ENCODE measurements at regions not wholly inside any gene's neighbourhood (a gene's known extent, or its start where the extent isn't known, plus 50 kb on each side); places are given as distances from the start of the nearest gene placed in this dataset.

DNA sequence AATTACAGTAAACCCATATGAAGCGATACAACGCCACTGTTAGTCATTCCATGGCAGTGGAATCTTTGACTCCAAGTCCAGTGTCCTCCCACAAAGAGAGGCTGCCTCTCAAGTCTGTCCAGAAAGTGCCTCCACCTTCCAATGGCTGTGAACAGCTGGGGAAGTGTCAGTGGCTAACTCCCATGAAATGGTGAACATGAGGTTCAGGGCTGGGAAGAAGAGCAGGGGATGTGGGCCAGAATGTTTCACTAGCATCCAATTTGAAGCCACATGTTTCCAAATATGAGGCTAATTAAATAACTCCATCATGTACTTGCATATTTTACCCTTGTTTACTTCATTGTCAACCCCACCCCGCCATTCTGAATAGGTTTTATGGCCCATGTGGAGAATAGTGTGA lies 53.1 kb upstream of the CHST15 start:
- DNase-seq (ENCODE audit: low spot score) = no peak

DNA sequence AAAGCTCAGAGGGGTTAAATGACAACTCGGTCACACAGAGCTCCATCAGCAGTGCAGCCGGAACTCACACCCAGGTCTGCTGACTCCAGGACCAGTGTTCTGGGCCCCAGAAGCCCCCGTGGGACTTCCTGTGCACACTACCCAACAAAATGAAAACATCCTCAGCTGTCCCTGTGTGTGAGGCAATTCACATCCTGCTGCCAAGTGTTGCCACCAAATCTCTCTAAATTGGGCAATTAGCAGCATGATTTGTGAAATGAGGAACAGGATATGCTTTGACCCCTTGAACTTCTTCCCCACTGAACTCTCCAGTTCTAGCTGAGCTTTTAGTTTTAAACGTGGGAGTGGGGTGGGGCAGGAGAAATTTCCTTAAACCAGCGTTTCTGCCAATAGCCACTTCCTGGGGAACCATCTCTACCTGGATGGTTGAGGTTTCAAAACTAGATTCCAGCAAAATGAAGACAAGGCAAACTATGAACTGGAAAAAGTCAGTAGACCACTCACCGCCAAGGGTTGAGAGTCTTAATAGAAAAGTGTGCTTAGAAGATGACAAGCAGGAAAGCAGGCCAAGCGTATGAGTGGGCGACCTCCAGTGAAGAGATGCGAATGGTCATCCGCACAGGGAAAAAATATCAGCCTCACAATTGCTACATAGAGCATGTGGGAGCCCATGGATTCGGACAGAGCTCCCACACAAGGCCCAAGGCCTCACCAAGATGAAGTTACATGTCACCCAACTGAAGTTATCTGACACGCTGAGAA lies 51.9 kb upstream of the CHST15 start:
- no peak for DNase-seq (ENCODE audit: low spot score)

GRCh38 chr10:124144536-124144935 lies 51.1 kb upstream of the CHST15 start:
- DNase-seq (ENCODE audit: low spot score) = no peak

- no peak for DNase-seq (ENCODE audit: low spot score)
These were observed 50.3 kb upstream of the CHST15 start for GRCh38 chr10:124143721-124144120.
